Esophagus muscularis mucosa (tissue), 4 donors: ENCODE measurements at regions not wholly inside any gene's neighbourhood (a gene's known extent, or its start where the extent isn't known, plus 50 kb on each side); places are given as distances from the start of the nearest gene placed in this dataset.

ENCODE experiments used
- DNase-seq: peaks from one replicate; pipeline ENCODE4 v3.0.0-alpha.2; 2017; ENCODE audit errors: extremely low spot score
- H3K27ac ChIP-seq, 4 donors: fragments of 200-600 bp; sonication (generic); replicated peaks in 1 of 4; 1 replicate in 3 of 4; 2 replicates in 1 of 4; pipeline ENCODE4 v1.5.1; 2016 to 2019; ENCODE audit warnings: mild to moderate bottlenecking in 1 of 4
- H3K27me3 ChIP-seq, 4 donors: fragments of 200-600 bp; sonication (generic); one replicate each; pipeline versions ENCODE4 v1.5.1 to v1.6.0; 2016 to 2019
- H3K36me3 ChIP-seq, 4 donors: fragments of 200-600 bp; sonication (generic); one replicate each; pipeline ENCODE4 v1.5.1; 2016 to 2019
- H3K4me1 ChIP-seq, 4 donors: fragments of 200-600 bp; sonication (generic); one replicate each; pipeline ENCODE4 v1.5.1; 2016 to 2019
- H3K4me3 ChIP-seq, 4 donors: fragments of 200-600 bp; sonication (generic); 1 replicate in 2 of 4; 2 replicates in 2 of 4; pipeline ENCODE4 v1.5.1; 2016 to 2019; ENCODE audit warnings: mild to moderate bottlenecking in 4 of 4, moderate library complexity in 1 of 4
- H3K9me3 ChIP-seq, 4 donors: fragments of 200-600 bp; sonication (generic); 1 replicate in 3 of 4; 2 replicates in 1 of 4; pipeline ENCODE4 v1.5.1; 2016 to 2019
- EP300 ChIP-seq: sonication (generic); formaldehyde crosslinking; IDR thresholded peaks from one replicate; pipeline ENCODE4 v1.6.1; 2017; ENCODE audit warnings: antibody characterized with exemption
- POLR2A ChIP-seq: fragments of 450-650 bp; IDR thresholded peaks from one replicate; pipeline ENCODE4 v1.6.1; 2017; ENCODE audit warnings: antibody characterized with exemption, moderate library complexity, mild to moderate bottlenecking, low read depth
- POLR2AphosphoS5 ChIP-seq, 2 donors: sonication (generic); formaldehyde crosslinking; IDR thresholded peaks; one replicate each; pipeline ENCODE4 v1.6.1; 2017; ENCODE audit warnings: antibody characterized with exemption in 2 of 2
- WGBS: methylation state at CpG from one replicate; pipeline ENCODE4 v1.1.5; 2018; 5-methylcytosine and 5-hydroxymethylcytosine counted together
- intact Hi-C: fragments of 100-400 bp; cut with DNase I; formaldehyde crosslinking; loops from one replicate; pipeline ENCODE4 v1.15.1; 2023
- TF ChIP-seq, protein P1 (sequence below), 3 experiments: fragments of 200-600 bp in 2 of 3; fragments of 450-650 bp in 1 of 3; sonication (generic) in 2 of 3; IDR thresholded peaks; one replicate each; pipeline ENCODE4 v1.5.1; 2017 to 2019; ENCODE audit warnings: antibody characterized with exemption in 3 of 3, mild to moderate bottlenecking in 2 of 3, moderate library complexity in 1 of 3

DNA sequence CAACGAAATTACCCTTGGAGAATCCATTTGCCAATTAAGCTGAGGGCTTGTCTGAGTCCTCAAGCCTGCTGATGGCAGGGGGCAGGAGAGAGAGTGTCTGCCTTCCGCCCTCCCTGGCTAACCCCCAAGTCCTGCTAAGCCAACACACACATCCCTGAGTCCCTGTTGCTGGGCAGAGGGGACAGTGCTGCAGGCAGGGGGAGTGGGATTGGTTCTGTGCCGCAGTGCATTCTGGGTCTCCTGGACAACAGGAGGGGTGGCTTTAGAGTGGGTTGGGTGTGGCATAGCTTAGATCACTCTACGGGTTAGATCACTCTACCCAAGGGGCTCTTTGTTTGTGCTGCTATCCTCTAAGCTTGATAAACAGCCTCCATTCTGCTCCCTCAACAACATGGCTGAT, 427.7 kb downstream of the CDK5RAP2 start:
- no peak overlapping the region for H3K4me3 ChIP-seq
- intact Hi-C loops = no loop called here
- H3K36me3 ChIP-seq = no peaks in the 10 kb centered on the region
- DNase-seq = no peak
- no peaks in the 10 kb centered on the region for H3K4me1 ChIP-seq
- no peak for TF ChIP-seq EP300
- no peak for TF ChIP-seq POLR2AphosphoS5 (IDR thresholded peaks at IDR 0.05)
- TF ChIP-seq, protein P1, sequence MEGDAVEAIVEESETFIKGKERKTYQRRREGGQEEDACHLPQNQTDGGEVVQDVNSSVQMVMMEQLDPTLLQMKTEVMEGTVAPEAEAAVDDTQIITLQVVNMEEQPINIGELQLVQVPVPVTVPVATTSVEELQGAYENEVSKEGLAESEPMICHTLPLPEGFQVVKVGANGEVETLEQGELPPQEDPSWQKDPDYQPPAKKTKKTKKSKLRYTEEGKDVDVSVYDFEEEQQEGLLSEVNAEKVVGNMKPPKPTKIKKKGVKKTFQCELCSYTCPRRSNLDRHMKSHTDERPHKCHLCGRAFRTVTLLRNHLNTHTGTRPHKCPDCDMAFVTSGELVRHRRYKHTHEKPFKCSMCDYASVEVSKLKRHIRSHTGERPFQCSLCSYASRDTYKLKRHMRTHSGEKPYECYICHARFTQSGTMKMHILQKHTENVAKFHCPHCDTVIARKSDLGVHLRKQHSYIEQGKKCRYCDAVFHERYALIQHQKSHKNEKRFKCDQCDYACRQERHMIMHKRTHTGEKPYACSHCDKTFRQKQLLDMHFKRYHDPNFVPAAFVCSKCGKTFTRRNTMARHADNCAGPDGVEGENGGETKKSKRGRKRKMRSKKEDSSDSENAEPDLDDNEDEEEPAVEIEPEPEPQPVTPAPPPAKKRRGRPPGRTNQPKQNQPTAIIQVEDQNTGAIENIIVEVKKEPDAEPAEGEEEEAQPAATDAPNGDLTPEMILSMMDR (IDR thresholded peaks at IDR 0.05) = no peak
- no peak for TF ChIP-seq POLR2A
- WGBS = 48% methylated on average over 3 of the region's 4 CpGs
- H3K27me3 ChIP-seq = no peaks in the 10 kb centered on the region
- H3K9me3 ChIP-seq = no peaks in the 10 kb centered on the region
- H3K27ac ChIP-seq = no peak overlapping the region

DNA sequence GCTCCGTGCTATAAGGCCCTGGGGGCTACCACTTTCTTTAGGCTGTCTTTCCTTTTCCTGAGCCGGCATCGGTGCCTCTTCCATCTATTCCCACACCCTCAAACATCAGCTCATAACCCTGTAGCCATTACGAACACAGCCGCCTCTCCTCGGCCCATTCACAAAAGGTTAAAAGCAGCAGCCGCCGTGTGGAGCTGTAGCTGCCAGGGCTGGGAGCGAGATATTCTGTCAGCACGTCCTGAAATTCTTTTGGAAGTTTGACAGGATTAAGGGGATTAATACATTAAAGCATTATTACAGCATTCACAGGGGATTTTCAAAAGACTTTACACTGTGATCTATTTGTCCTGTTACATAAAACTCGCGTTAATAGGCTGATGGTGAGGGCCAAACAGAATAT, 428.2 kb downstream of the CDK5RAP2 start:
- Histone ChIP-seq H3K36me3 (no peaks in the 10 kb centered on the region), H3K27ac (no peak overlapping the region), H3K4me1 (no peaks in the 10 kb centered on the region), H3K4me3 (no peak overlapping the region), H3K9me3 (no peaks in the 10 kb centered on the region), H3K27me3 (no peaks in the 10 kb centered on the region)
- WGBS = 60% methylated on average over 12 of the region's 12 CpGs
- TF ChIP-seq EP300 (no peak), POLR2AphosphoS5 (IDR thresholded peaks at IDR 0.05) (no peak), POLR2A (no peak)
- TF ChIP-seq, protein P1 (IDR thresholded peaks at IDR 0.05) = no peak
- DNase-seq = no peak
- intact Hi-C loops = no loop called here

DNA sequence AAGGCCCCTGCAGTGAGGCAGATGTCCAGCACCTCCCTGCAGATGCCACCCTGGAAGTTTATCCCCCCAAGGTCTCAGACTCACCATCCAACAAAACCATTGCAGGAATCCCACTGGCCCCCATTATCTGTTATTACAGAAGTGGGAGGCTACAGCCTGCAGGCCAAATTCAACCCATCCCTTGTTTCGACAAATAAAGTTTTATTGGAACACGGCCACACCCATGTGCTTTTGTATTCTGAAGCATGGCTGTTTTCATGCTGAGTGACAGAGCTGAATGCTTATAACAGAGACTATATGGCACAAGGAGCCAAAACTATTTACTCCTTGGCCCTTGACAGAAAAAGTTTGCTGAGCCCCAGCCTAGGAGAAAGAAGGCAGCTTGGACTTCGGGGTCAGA, 428.8 kb downstream of the CDK5RAP2 start:
- intact Hi-C loops = no loop called here
- Histone ChIP-seq H3K4me3 (no peak overlapping the region), H3K9me3 (no peaks in the 10 kb centered on the region), H3K36me3 (no peaks in the 10 kb centered on the region), H3K27ac (no peak overlapping the region), H3K4me1 (no peaks in the 10 kb centered on the region), H3K27me3 (no peaks in the 10 kb centered on the region)
- no peak for TF ChIP-seq POLR2AphosphoS5 (IDR thresholded peaks at IDR 0.05)
- no peak for TF ChIP-seq POLR2A
- TF ChIP-seq, protein P1 (IDR thresholded peaks at IDR 0.05) = no peak
- TF ChIP-seq EP300 = no peak
- 100% methylated on average over 3 of the region's 3 CpGs for WGBS
- no peak for DNase-seq

DNA sequence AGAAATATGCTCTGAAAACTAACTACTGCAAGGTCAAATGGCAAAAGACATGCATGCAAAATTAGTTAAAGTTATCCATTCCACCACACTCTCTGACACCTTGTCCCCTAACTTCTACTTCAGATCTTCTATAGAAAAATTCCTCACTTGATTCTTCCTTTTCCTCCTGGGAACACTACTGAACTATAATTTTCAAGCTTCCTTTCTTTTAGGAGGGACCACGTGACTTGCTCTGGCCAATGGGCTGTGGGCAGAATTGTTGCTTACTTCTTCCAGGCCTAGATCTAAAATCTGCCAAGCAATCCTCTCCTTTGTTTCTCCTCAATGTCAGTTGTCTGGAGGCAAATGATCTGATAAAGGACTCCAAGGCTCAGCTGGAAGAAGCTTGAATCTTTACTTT, 441.0 kb downstream of the CDK5RAP2 start:
- H3K9me3 ChIP-seq = no peaks in the 10 kb centered on the region
- intact Hi-C loops = no loop called here
- no peaks in the 10 kb centered on the region for H3K4me1 ChIP-seq
- DNase-seq = no peak
- no peaks in the 10 kb centered on the region for H3K27me3 ChIP-seq
- H3K4me3 ChIP-seq = no peak overlapping the region
- no peak overlapping the region for H3K27ac ChIP-seq
- TF ChIP-seq POLR2AphosphoS5 (IDR thresholded peaks at IDR 0.05) (no peak), POLR2A (no peak), EP300 (no peak)
- TF ChIP-seq, protein P1 (IDR thresholded peaks at IDR 0.05) = no peak
- 85% methylated on average over 1 of the region's 1 CpG for WGBS
- no peaks in the 10 kb centered on the region for H3K36me3 ChIP-seq

DNA sequence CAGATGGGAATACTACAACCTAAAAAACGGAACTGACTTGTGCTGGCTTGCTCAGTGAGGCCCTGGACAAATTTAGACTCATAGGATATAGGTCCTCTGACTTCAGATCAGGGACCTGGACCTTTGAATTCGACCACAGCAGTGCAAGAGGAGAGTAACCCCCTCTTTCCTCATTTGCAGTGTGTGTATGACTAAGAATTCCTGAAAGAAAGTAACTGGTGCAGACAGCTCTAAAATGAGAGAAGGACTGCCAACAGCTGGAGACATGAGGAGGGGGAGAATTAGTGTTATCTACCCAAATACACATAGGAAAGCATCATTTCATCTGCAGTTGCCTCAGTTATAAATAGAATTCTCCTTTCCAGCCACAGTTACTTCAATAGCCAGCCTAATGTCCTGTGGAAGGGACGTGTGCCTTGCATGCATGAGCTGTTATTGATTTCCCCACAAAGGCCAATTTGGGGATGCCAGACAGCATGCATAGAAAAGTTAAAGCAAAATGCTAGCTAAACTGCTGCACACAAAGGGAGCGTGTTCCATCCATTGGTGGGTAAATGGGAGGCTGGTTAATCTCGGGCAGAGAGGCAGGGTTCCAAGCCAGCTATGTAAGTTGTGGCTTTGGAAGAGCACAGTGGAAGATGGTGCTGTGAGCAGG, 442.7 kb downstream of the CDK5RAP2 start:
- Histone ChIP-seq H3K27ac (no peak overlapping the region), H3K4me3 (no peak overlapping the region), H3K36me3 (no peaks in the 10 kb centered on the region), H3K9me3 (no peaks in the 10 kb centered on the region), H3K4me1 (no peaks in the 10 kb centered on the region), H3K27me3 (no peaks in the 10 kb centered on the region)
- WGBS = 61% methylated on average over 5 of the region's 5 CpGs
- no peak for TF ChIP-seq EP300
- TF ChIP-seq, protein P1 (IDR thresholded peaks at IDR 0.05) = no peak
- TF ChIP-seq POLR2AphosphoS5 (IDR thresholded peaks at IDR 0.05) = no peak
- TF ChIP-seq POLR2A = no peak
- no peak for DNase-seq
- intact Hi-C loops = no loop called here
